GM12892 (cell line): ENCODE measurements at regions not wholly inside any gene's neighbourhood (a gene's known extent, or its start where the extent isn't known, plus 50 kb on each side); places are given as distances from the start of the nearest gene placed in this dataset.

Experiments
- DNase-seq: peaks from one replicate; pipeline ENCODE4 v3.0.0; 2011; ENCODE audit not compliant: insufficient read length
- FAIRE-seq: peaks from 2 replicates; lab custom pipeline; 2011; peaks lifted over from hg19 to GRCh38; lab: Jason Lieb, UNC
- POLR2A ChIP-seq: IDR thresholded peaks from 2 replicates; pipeline ENCODE4 v1.6.1; 2011; ENCODE audit warnings: low read depth, low read length, control low read depth
- POLR2AphosphoS5 ChIP-seq: IDR thresholded peaks from 2 replicates; pipeline ENCODE4 v1.6.1; 2011; ENCODE audit warnings: low read depth, low read length, control low read depth
- TAF1 ChIP-seq: IDR thresholded peaks from 2 replicates; pipeline ENCODE4 v1.6.1; 2011; ENCODE audit warnings: low read depth, mild to moderate bottlenecking, control low read depth, low read length, borderline replicate concordance

- TF ChIP-seq POLR2A (no peak), TAF1 (no peak), POLR2AphosphoS5 (no peak)
- FAIRE-seq: no peak
- DNase-seq: no peak
These were observed 383.0 kb upstream of the DCC start for GRCh38 chr18:51957001-51957400.

GRCh38 chr18:51980101-51980500 lies 359.9 kb upstream of the DCC start:
- DNase-seq (no peak), FAIRE-seq (no peak)
- no peak for TF ChIP-seq POLR2A
- TF ChIP-seq TAF1: no peak
- TF ChIP-seq POLR2AphosphoS5: no peak

- no peak for FAIRE-seq
- TF ChIP-seq TAF1 (no peak), POLR2AphosphoS5 (no peak), POLR2A (no peak)
These were observed 351.7 kb upstream of the DCC start for GRCh38 chr18:51988277-51988676.

GRCh38 chr18:51997129-51997528 lies 342.9 kb upstream of the DCC start:
- DNase-seq (no peak), FAIRE-seq (no peak)
- TF ChIP-seq POLR2AphosphoS5 (no peak), TAF1 (no peak), POLR2A (no peak)

More at GRCh38 chr18:51988277-51988676, 351.7 kb upstream of the DCC start:
- DNase-seq: no peak

- TF ChIP-seq TAF1 (no peak), POLR2AphosphoS5 (no peak), POLR2A (no peak)
- FAIRE-seq (no peak), DNase-seq (no peak)
These were observed 341.9 kb upstream of the DCC start for GRCh38 chr18:51998066-51998465.

GRCh38 chr18:51998711-51999110 lies 341.3 kb upstream of the DCC start:
- FAIRE-seq (no peak), DNase-seq (no peak)
- TF ChIP-seq POLR2AphosphoS5 (no peak), TAF1 (no peak)

- no peak for FAIRE-seq
- DNase-seq: no peak
- TF ChIP-seq POLR2A: no peak
- no peak for TF ChIP-seq POLR2AphosphoS5
- TF ChIP-seq TAF1: no peak
These were observed 340.6 kb upstream of the DCC start for GRCh38 chr18:51999351-51999750.

GRCh38 chr18:52000435-52000834 lies 339.6 kb upstream of the DCC start:
- FAIRE-seq: no peak
- no peak for DNase-seq
- TF ChIP-seq POLR2AphosphoS5: no peak
- no peak for TF ChIP-seq POLR2A
- no peak for TF ChIP-seq TAF1

- no peak for DNase-seq
- FAIRE-seq: no peak
- TF ChIP-seq TAF1: no peak
- TF ChIP-seq POLR2A: no peak
- no peak for TF ChIP-seq POLR2AphosphoS5
These were observed 338.9 kb upstream of the DCC start for GRCh38 chr18:52001106-52001505.

- no peak for DNase-seq
- TF ChIP-seq TAF1: no peak
- no peak for TF ChIP-seq POLR2AphosphoS5
- TF ChIP-seq POLR2A: no peak
- FAIRE-seq: no peak
These were observed 337.4 kb upstream of the DCC start for GRCh38 chr18:52002600-52002999.

- no peak for DNase-seq
- no peak for FAIRE-seq
- TF ChIP-seq TAF1 (no peak), POLR2AphosphoS5 (no peak)
These were observed 332.9 kb upstream of the DCC start for GRCh38 chr18:52007105-52007504.

- no peak for TF ChIP-seq TAF1
- TF ChIP-seq POLR2A: no peak
- no peak for TF ChIP-seq POLR2AphosphoS5
- no peak for DNase-seq
- no peak for FAIRE-seq
These were observed 331.7 kb upstream of the DCC start for GRCh38 chr18:52008330-52008729.

GRCh38 chr18:52008736-52009135 lies 331.3 kb upstream of the DCC start:
- TF ChIP-seq TAF1 (no peak), POLR2AphosphoS5 (no peak), POLR2A (no peak)
- FAIRE-seq (no peak), DNase-seq (no peak)
